SKM-1 treated with dmso at 0.1 percent for 144 hours (cell line): ENCODE measurements at regions not wholly inside any gene's neighbourhood (a gene's known extent, or its start where the extent isn't known, plus 50 kb on each side); places are given as distances from the start of the nearest gene placed in this dataset.

Experiments
- DNase-seq: peaks from one replicate; lab custom pipeline; 2025; ENCODE audit not compliant: unreplicated experiment; lab: John Stamatoyannopoulos, UW

DNA sequence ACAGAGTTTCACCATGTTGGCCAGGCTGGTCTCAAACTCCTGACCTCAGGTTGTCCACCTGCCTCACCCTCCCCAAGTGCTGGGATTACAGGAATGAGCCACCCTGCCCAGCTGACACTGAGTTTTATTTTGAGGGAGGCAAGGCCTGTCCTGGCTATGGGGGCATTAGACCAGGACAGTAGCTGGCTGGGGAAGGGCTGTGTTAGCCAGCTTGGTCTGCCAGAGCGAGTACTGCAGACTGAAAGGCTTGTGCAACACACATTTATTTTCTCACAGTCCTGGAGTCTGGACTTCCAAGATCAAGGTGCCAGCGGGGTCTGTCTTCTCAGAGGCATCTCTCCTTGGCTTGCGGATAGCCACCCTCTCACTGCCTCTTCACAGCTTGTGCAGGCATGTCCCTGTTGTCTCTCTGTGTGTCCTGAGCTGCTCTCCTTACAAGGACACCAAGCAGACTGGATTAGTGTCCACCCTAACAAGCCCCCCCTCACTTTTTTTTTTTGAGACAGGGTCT, 59.4 kb upstream of the HAAO start:
- no peak for DNase-seq

DNA sequence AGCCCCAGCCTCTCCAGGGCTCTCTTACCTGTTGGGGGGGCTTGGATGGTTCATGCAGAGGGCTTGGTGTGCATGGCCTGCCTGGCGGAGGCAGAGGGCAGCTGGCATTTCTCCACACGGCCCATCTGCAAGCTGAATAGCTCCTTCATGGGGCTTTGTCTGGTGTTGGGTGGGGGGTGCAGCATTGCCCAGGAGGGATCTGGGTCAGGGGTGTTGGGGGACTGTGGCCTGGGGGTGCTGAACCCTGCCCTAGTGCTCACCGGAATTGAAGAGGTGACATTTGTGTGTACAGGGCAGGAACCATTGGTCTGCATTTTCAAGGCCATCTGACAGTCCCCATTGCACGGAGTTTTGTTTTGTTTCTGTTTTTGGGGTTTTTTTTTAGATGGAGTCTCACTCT, 58.8 kb upstream of the HAAO start:
- no peak for DNase-seq

DNA sequence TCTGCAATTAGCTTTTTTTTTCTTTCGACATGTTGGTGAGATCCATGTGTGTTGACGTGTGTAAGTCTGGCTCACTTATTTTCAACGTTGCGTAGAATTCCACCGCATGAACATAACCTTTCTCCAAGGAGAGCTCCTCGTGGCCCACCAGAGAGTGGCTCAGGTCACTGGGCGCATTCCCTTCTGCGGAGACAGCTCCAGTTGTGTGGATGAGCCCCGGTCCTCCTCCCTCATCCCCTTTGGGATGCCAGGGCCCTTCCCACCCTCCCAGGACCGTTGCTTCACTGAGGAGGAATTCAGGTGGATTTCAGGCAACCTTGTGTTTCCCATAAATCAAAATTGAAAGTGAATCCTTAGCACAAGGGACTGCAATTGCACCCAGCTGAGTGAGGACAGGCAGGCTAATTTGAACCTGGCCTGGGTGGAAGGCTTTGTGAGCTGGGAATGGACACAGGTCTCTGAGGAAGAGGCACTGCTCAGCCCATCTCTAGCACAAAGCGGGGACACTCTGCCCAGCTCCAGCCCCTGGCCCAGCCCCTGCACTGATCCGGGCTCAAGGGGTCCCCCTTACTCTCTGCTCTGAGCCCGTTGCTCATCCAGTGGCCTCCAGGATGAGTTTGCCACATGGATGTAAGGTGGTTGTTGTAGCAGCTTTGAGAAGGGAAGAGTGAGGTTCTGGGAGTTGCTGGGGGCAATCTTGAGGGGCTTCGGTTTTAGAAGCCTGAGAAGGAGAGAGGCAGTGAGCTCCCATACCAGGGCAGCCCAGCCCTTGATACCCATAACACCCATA, 57.8 kb upstream of the HAAO start:
- DNase-seq, result no peak

DNA sequence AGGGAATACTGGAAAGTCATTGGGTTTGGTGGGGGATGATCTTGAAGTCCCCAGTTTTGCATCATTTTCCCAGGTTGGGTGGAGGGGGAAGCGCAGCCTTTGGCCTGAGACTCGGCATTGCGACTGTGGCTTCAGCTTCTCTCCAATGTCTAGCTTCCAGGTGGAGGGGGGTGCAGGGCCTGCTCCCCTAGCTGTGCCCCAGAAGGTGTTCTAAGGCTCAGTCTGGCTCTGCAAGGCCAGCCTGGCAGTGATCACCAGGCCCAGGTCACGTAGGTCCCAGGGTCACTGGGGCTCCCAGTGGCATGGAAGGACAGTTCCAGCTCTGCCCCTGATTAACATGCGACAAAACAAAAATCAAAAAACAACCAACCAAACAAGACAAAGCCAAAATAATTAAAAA, 56.9 kb upstream of the HAAO start:
- DNase-seq, result no peak

DNA sequence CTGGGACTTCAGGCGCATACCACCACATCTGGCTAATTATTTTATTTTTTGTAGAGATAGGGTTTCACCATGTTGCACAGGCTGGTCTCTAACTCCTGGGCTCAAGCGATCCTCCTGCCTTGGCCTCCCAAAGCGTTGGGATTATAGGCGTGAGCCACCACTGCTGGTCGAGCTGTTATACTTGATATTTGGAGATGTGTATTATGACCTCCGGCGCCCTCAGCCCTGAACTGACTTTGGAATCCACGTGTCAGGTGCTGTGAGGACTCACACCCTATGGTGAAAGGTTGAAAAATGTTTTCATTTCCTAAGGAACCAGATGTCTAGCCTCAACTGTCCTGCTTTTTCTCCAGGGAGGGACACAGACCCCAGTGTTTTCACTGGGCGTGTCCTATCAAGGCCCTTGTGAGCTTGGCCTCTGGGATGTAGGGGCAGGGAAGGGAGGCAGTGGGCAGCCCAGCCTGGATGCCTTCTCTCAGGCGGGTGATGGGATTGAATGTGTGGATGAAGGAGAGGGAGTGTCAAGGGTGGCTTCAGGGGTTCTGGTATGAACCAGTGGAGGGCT, 56.4 kb upstream of the HAAO start:
- DNase-seq, result no peak

DNA sequence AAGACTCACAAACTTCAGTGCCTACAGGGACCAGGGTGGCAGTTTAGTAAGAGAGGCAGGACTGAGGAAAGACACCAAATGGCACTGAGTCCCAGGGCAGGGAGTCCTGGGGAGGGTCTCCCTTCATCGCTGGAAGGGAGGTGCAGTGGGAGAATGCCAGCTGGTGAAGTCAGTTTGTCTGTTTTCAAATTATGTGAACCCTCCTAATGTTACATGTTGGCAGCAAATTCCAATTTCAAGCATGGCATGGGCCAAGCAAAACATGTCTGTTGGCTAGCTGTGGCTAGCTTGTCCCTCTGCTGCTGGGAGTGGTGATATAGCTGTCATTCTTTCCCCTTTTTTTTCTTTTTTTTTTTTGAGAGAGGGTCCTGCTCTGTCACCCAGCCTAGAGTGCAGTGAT, 55.9 kb upstream of the HAAO start:
- no peak for DNase-seq

DNA sequence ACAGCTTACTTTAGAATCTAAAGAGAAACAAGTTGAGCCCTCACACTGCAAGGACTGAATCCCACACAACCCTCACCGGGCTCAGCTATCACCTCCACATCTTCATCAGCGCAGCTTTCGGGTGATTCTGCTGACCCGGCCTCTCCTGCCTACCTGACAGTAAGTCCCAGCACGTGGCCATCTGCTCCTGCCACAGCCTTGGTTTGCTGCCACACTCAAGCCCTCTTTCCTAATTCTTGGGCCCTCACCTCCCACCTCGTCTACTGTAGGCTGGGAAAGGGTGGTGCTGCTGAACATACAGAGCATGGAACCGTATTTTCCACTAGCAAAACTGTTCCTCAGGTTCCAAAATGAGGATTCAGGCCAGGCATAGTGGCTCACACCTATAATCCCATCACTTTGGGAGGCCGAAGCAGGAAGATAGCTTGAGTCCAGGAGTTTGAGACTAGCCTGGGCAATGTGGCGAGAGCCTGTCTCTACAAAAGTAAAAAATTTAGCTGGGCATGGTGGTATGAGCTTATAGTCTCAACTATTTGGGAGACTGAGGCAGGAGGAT, 55.3 kb upstream of the HAAO start:
- no peak for DNase-seq

DNA sequence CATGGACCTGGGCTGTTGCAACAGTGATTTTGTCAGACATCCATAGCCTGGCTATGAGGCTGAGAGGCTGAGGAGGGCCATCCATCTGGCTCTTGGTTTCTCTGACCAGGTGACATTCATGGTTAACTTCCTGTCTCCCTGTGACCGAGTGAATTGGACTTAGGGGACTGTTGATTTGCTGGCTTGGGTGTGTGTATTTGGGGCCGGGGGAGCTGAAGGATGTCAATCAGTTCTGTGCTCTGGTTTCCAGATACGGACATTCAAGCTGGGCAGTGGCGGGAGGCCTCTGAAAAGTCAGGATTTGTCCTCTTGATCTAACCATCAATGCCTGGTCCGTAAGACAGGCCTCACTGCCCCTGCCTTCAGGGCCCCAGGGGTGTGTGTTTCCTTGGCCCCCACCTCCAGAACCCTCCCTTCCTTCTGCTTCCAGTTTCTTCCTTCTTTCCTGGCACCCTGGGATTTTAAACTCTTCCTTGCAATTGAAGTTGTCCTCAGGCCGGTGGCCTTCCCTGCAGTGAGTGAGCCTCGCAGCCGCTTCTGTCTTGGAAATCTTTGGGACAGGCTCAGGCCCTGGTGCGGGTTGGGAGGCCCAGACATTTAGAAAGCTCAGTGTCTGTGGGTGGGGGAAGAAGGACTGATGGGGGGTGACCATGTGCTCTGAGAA, 54.7 kb upstream of the HAAO start:
- no peak for DNase-seq

DNA sequence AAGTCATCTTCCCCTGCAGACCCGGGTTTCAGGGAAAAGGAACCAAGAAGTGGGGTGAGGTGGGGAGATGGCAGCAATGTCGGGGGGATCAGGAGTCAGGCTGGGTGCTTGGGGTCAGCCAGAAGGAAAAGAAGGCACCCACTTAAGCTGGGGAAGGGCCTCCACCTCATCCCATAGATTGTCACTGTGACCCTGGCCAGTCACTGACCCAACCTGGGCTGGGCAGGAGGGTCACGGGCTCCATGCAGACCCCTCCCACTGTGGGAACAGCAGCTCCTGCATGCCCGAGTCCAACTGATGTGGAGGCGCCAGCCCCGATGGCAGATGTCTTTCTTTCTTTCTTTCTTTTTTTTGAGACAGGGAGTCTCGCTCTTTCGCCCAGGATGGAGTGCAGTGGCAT, 53.6 kb upstream of the HAAO start:
- no peak for DNase-seq

DNA sequence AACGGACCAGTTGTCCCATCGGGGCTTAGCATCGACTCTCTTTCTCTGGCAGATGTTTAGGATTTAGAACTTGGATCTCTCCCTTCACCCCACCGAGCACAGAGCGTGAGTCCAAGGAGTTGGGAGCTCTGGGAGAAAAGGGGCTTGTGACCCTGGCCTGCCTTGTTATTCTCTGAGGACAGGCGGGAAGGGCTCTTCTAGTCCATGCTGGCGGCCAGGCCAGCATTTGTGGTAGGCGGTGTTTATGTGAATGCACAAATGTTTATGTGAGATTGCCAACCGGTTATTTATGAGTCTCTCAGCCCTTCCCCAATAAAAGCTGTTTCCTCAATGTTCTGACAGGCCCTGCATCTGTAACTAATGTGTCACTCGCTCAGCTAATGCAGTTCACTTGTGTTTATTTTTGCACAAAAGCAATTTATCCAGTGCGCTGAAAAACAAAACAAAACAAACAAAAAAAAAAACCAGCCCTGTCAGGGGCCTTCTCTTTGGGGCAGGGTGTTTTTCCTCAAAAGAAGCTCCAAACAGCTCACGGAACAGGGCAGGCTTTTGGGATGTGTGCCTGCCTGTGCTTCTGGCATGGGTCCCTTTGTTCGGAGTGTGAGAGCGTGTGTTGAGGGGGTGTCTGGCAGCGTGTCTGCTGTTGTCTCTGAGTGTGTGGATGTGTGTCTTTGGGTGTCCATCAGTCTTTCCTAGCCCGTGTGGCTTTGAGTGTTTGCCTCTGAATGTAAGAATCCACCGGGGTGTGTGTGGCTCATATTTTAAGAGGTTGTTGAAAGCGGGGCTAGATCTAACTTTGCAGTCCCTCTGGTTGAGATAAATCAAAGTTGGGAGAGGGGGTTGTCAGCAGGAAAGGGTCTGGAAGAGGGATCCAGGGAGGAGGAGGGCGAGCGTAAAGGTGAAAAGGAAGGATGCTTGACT, 52.8 kb upstream of the HAAO start:
- DNase-seq, result no peak

DNA sequence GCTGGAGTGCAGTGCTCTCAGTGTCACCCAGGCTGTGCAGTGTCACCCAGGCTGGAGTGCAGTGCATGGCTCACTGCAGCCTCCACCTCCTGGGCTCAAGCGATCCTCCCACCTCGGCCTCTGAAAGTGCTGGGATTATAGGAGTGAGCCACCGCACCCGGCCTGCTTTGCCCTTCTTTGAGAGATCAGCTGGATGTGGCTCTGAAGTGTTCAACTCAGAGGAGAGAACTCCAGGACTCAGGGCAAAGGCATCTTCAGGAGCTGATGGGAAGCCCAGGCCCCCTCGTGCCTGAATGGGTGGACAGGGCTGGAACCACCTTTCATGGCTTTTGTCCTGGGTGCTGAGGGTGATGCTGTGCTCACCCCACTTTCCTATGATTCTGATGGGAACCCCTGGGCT, 52.0 kb upstream of the HAAO start:
- no peak for DNase-seq

DNA sequence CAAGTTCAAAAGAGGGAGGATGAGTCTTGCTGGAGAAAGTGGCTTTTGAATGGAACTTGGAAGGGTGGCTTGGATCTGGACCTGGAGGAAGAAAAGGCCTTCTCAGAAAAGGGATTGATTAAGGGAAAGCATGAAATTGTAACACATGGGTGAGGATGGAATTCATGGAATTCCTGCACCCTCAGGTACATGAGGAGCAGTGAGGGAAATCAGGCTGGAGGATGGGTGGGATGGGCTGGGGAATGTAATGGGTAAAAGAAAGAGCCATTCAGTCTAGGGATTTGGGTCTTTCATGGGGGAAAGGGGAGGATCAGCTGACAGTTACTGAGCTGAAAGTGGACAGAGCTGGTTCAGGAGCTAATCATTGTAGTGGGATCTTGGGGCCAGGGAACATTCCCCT, 51.2 kb upstream of the HAAO start:
- no peak for DNase-seq

DNA sequence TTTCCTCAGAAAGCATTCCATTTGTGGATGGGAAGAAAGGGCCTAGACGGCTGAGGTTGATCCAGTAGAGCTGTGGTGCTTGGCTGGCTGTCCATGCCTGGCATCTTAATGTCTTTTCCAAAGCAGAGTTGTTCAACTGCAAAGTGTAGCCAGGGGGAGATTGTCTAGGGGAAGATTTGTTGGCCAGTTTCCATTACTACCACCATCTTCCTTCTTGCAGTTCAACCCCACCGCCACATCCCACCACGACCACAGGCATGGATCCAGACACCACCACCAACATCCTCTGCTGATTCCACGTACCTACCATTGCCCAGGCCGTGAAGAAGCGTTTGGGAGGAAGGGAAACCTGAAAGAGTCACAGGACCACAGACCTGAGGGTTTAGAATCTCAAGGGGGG, 50.7 kb upstream of the HAAO start:
- DNase-seq, result no peak

DNA sequence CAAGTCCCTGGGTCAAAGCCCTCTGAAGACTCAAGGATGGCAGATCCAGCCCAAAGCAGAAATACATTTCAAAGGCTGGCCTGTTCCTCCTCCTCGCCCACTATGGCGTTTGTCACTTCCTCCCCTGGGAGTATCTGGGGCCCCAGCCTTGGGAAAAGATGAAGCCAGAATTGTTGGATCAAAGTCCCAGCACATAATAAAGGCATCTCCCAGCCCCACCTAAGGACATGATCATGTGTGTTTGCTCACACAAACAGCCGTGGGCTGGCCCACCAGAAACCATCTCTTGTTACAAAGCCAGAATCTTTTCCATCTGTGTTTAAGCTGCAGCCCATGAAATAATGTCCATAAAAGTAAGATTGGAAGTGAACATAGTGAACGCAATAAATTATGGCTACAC, 50.1 kb upstream of the HAAO start:
- DNase-seq, result no peak
